SK-N-SH treated with all-trans-retinoic acid at 6 μM for 48 hours (cell line): ENCODE measurements at regions not wholly inside any gene's neighbourhood (a gene's known extent, or its start where the extent isn't known, plus 50 kb on each side); places are given as distances from the start of the nearest gene placed in this dataset.

Source experiments
- ATAC-seq: fragments of 200-7000 bp; cut with Tn5 transposase; 3 replicates; pipeline ENCODE4 v1.9.1; 2020; ENCODE audit warnings: mild to moderate bottlenecking, moderate library complexity
- ARNTL ChIP-seq: fragments of 450-650 bp; formaldehyde crosslinking; IDR thresholded peaks from 2 replicates; pipeline ENCODE4 v1.5.0; 2020; ENCODE audit warnings: low read depth, mild to moderate bottlenecking, moderate library complexity, borderline replicate concordance
- BACH2 ChIP-seq: fragments of 250-450 bp; sonication (Bioruptor Pico); IDR thresholded peaks from 2 replicates; pipeline ENCODE4 v1.9.0; 2021; ENCODE audit warnings: mild to moderate bottlenecking, borderline replicate concordance
- CSDC2 ChIP-seq: fragments of 250-450 bp; sonication (Bioruptor Pico); IDR thresholded peaks from 2 replicates; pipeline ENCODE4 v1.5.0; 2020; ENCODE audit warnings: mild to moderate bottlenecking, moderate library complexity
- ESRRG ChIP-seq: fragments of 250-450 bp; sonication (Bioruptor Pico); IDR thresholded peaks from 2 replicates; pipeline ENCODE4 v1.6.1; 2021; ENCODE audit warnings: mild to moderate bottlenecking
- GLIS3 ChIP-seq: fragments of 250-450 bp; sonication (Bioruptor Pico); IDR thresholded peaks from 2 replicates; pipeline ENCODE4 v1.5.0; 2020; ENCODE audit warnings: mild to moderate bottlenecking, moderate library complexity
- ISL1 ChIP-seq: fragments of 250-450 bp; sonication (Bioruptor Pico); IDR thresholded peaks from 2 replicates; pipeline ENCODE4 v2.1.2; 2022; ENCODE audit warnings: mild to moderate bottlenecking, moderate library complexity
- OSR1 ChIP-seq: fragments of 250-450 bp; sonication (Bioruptor Pico); IDR thresholded peaks from 2 replicates; pipeline ENCODE4 v1.8.0; 2022; ENCODE audit warnings: moderate library complexity, mild to moderate bottlenecking, inconsistent platforms
- PATZ1 ChIP-seq: fragments of 250-450 bp; sonication (Bioruptor Pico); IDR thresholded peaks from 2 replicates; pipeline ENCODE4 v1.8.0; 2020; ENCODE audit warnings: mild to moderate bottlenecking, moderate library complexity, borderline replicate concordance
- POU6F1 ChIP-seq: fragments of 250-450 bp; sonication (Bioruptor Pico); IDR thresholded peaks from 2 replicates; pipeline ENCODE4 v1.8.0; 2021; ENCODE audit warnings: low read depth, mild to moderate bottlenecking, moderate library complexity, borderline replicate concordance
- PPARA ChIP-seq: fragments of 250-450 bp; sonication (Bioruptor Pico); IDR thresholded peaks from 2 replicates; pipeline ENCODE4 v1.5.0; 2020; ENCODE audit warnings: mild to moderate bottlenecking, borderline replicate concordance
- TOX ChIP-seq: fragments of 250-450 bp; sonication (Bioruptor Pico); IDR thresholded peaks from 2 replicates; pipeline ENCODE4 v1.8.0; 2021; ENCODE audit warnings: mild to moderate bottlenecking, moderate library complexity, borderline replicate concordance
- ZC3H10 ChIP-seq: fragments of 250-450 bp; sonication (Bioruptor Pico); IDR thresholded peaks from 2 replicates; pipeline ENCODE4 v1.5.1; 2021; ENCODE audit warnings: mild to moderate bottlenecking, moderate library complexity
- ZFP3 ChIP-seq: fragments of 250-450 bp; sonication (Bioruptor Pico); IDR thresholded peaks from 2 replicates; pipeline ENCODE4 v1.5.0; 2020; ENCODE audit warnings: mild to moderate bottlenecking, moderate library complexity
- ZNF565 ChIP-seq: fragments of 450-650 bp; formaldehyde crosslinking; conservative IDR thresholded peaks from 2 replicates; pipeline ENCODE4 v1.5.0; 2020; ENCODE audit warnings: low read depth, mild to moderate bottlenecking, moderate library complexity
- ZNF70 ChIP-seq: fragments of 450-650 bp; formaldehyde crosslinking; IDR thresholded peaks from 2 replicates; pipeline ENCODE4 v1.5.0; 2020; ENCODE audit warnings: mild to moderate bottlenecking, moderate library complexity
- ZNF8 ChIP-seq: fragments of 450-650 bp; formaldehyde crosslinking; IDR thresholded peaks from 2 replicates; pipeline ENCODE4 v1.5.0; 2020; ENCODE audit warnings: mild to moderate bottlenecking, moderate library complexity
- TF ChIP-seq, protein P1 (sequence below): fragments of 250-450 bp; sonication (Bioruptor Pico); IDR thresholded peaks from 2 replicates; pipeline ENCODE4 v1.5.0; 2020; ENCODE audit warnings: mild to moderate bottlenecking, moderate library complexity
- TF ChIP-seq, protein P2 (sequence below): fragments of 250-450 bp; sonication (Bioruptor Pico); IDR thresholded peaks from 2 replicates; pipeline ENCODE4 v1.5.1; 2020; ENCODE audit warnings: low read depth, mild to moderate bottlenecking, moderate library complexity

DNA sequence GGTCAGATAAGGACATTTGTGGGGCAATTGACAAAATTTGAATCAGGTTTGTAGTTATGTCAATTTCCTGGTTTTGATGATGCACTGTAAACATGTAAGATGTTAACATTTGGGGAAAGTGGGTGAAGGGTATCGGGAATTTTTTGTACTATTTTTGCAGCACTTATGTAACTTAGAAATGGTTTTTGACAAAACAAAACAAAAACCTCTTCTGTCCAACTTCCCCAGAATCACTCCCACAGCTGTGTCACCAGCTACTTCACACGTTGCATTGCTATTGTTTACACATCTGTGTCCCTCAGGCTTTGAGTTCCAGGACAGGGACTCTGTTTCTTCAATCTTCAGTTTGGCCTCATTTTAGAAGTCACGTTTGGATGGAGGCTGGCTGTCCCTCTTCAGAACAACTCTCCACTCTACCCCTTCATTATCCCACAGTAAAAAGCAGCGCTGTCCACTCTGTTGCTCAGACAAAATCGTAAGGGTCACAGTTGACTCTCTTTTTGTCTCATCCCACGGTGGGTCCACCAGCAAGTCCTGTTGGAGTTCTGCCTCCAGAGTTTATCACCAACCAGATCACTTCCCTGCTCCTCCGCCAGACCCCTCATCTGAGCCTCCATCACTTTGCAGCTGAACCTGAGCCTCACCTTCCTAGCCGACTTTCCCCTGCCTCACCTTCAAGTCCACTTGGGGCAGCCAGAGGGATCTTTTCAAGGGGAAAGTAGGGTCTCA is 63.2 kb downstream of the NENF start:
- TF ChIP-seq ZFP3 (CRISPR knock-in tag) = no peak
- TF ChIP-seq PATZ1 (CRISPR knock-in tag) = no peak
- no peak for TF ChIP-seq PPARA (CRISPR knock-in tag)
- no peak for TF ChIP-seq POU6F1 (CRISPR knock-in tag)
- TF ChIP-seq OSR1 (CRISPR knock-in tag) = no peak
- TF ChIP-seq ZC3H10 (CRISPR knock-in tag) = no peak
- TF ChIP-seq TOX (CRISPR knock-in tag) = no peak
- TF ChIP-seq GLIS3 (CRISPR knock-in tag) = no peak
- no peak for TF ChIP-seq ZNF565 (CRISPR knock-in tag)
- TF ChIP-seq, protein P1, sequence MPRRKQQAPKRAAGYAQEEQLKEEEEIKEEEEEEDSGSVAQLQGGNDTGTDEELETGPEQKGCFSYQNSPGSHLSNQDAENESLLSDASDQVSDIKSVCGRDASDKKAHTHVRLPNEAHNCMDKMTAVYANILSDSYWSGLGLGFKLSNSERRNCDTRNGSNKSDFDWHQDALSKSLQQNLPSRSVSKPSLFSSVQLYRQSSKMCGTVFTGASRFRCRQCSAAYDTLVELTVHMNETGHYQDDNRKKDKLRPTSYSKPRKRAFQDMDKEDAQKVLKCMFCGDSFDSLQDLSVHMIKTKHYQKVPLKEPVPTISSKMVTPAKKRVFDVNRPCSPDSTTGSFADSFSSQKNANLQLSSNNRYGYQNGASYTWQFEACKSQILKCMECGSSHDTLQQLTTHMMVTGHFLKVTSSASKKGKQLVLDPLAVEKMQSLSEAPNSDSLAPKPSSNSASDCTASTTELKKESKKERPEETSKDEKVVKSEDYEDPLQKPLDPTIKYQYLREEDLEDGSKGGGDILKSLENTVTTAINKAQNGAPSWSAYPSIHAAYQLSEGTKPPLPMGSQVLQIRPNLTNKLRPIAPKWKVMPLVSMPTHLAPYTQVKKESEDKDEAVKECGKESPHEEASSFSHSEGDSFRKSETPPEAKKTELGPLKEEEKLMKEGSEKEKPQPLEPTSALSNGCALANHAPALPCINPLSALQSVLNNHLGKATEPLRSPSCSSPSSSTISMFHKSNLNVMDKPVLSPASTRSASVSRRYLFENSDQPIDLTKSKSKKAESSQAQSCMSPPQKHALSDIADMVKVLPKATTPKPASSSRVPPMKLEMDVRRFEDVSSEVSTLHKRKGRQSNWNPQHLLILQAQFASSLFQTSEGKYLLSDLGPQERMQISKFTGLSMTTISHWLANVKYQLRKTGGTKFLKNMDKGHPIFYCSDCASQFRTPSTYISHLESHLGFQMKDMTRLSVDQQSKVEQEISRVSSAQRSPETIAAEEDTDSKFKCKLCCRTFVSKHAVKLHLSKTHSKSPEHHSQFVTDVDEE (CRISPR knock-in tag) = no peak
- TF ChIP-seq ESRRG (CRISPR knock-in tag) = no peak
- TF ChIP-seq BACH2 (CRISPR knock-in tag) = no peak
- no peak for TF ChIP-seq ZNF8 (CRISPR knock-in tag)
- no peak for TF ChIP-seq ZNF70
- TF ChIP-seq CSDC2 (CRISPR knock-in tag) = no peak
- ATAC-seq = no peak

DNA sequence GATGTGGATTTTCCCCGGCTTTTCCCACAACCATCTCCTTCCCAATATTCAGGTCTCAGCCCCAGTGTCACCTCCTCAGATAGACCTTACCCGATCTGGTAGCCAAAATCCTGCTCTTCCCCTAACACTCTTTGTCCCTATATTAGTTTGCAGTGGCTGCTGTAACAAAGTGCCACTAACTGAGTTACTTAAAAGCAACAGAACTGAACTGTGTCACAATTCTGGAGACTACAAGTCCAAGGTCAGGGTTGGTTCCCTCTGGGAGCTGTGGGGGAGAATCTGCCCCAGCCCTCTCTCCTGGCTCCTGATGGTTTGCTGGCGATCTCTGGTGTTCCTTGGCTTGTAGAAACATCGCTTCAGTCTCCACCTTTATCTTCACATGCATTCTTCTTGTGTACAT is 64.0 kb downstream of the NENF start:
- ATAC-seq = no peak
- TF ChIP-seq ZNF565 (CRISPR knock-in tag) = no peak
- TF ChIP-seq ZNF70 = peak; percentile 73; the same call in 1 of the 2 replicates

GRCh38 chr1:212497553-212497952 is 64.8 kb downstream of the NENF start:
- no peak for ATAC-seq
- TF ChIP-seq, protein P2, sequence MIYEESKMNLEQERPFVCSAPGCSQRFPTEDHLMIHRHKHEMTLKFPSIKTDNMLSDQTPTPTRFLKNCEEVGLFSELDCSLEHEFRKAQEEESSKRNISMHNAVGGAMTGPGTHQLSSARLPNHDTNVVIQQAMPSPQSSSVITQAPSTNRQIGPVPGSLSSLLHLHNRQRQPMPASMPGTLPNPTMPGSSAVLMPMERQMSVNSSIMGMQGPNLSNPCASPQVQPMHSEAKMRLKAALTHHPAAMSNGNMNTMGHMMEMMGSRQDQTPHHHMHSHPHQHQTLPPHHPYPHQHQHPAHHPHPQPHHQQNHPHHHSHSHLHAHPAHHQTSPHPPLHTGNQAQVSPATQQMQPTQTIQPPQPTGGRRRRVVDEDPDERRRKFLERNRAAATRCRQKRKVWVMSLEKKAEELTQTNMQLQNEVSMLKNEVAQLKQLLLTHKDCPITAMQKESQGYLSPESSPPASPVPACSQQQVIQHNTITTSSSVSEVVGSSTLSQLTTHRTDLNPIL = no peak
- no peak for TF ChIP-seq ISL1 (CRISPR knock-in tag)
- no peak for TF ChIP-seq ZNF8 (CRISPR knock-in tag)
- no peak for TF ChIP-seq GLIS3 (CRISPR knock-in tag)
- no peak for TF ChIP-seq ZNF70

- no peak for TF ChIP-seq ZNF565 (CRISPR knock-in tag)
- no peak for TF ChIP-seq ARNTL (CRISPR knock-in tag)
These were observed 65.7 kb downstream of the NENF start for GRCh38 chr1:212498283-212499040.

More at GRCh38 chr1:212498283-212499040, 65.7 kb downstream of the NENF start:
- ATAC-seq = no peak
